ENCODE measurements at regions not wholly inside any gene's neighbourhood (a gene's known extent, or its start where the extent isn't known, plus 50 kb on each side); places are given as distances from the start of the nearest gene placed in this dataset.

- TF ChIP-seq MYC (IDR thresholded peaks at IDR 0.05; ENCODE audit: low read depth, low read length) (no peak), MAX (IDR thresholded peaks at IDR 0.05; ENCODE audit: insufficient read depth, insufficient read length) (no peak), EZH2 (IDR thresholded peaks at IDR 0.05; ENCODE audit: borderline replicate concordance, low read depth, low read length, severe bottlenecking) (no peak), JUN (IDR thresholded peaks at IDR 0.05; ENCODE audit: borderline replicate concordance, insufficient read depth, insufficient read length, low read depth) (no peak), GATA2 (IDR thresholded peaks at IDR 0.05; ENCODE audit: insufficient read depth, insufficient read length, low read depth, low read length) (no peak), POLR2A (IDR thresholded peaks at IDR 0.05; ENCODE audit: low read depth, low read length) (no peak), POLR2AphosphoS5 (IDR thresholded peaks at IDR 0.05; ENCODE audit: insufficient read depth, low read depth, low read length) (no peak), CTCF (IDR thresholded peaks at IDR 0.05; ENCODE audit: extremely low read depth in 1 of 2, insufficient read depth in 1 of 2, low read depth in 1 of 2, low read length in 2 of 2) (no peak), FOS (IDR thresholded peaks at IDR 0.05; ENCODE audit: borderline replicate concordance, insufficient read depth, low read length) (no peak)
- ChIA-PET CTCF (no interaction called here), POLR2A (no interaction called here)
- Histone ChIP-seq H4K20me1 (replicated peaks; ENCODE audit: control insufficient read depth, extremely low read depth, insufficient read depth, low read length) (no peaks in the 10 kb centered on the region), H3K27ac (ENCODE audit: insufficient read depth, low read depth, low read length) (no peak overlapping the region), H3K4me3 (replicated peaks in 1 of 3; ENCODE audit: insufficient read depth in 1 of 3, low read depth in 1 of 3, low read length in 3 of 3) (no peak overlapping the region), H3K9ac (replicated peaks; ENCODE audit: extremely low read depth, insufficient read depth, low read length) (no peak overlapping the region), H3K9me1 (replicated peaks; ENCODE audit: control insufficient read depth, extremely low read depth, insufficient read depth, low read length) (no peaks in the 10 kb centered on the region), H3K4me2 (ENCODE audit: insufficient read depth, low read length) (no peak overlapping the region), H2AFZ (ENCODE audit: low read depth, low read length) (no peak overlapping the region), H3K9me3 (replicated peaks; ENCODE audit: control insufficient read depth, insufficient read depth, low read length) (no peaks in the 10 kb centered on the region), H3K4me1 (ENCODE audit: control insufficient read depth, extremely low read depth, insufficient read depth, low read length) (no peaks in the 10 kb centered on the region), H3K27me3 (ENCODE audit: control insufficient read depth in 2 of 2, insufficient read depth in 2 of 2, low read length in 2 of 2) (no peaks in the 10 kb centered on the region), H3K79me2 (ENCODE audit: control insufficient read depth, insufficient read depth, low read length) (no peaks in the 10 kb centered on the region), H3K36me3 (ENCODE audit: control insufficient read depth in 2 of 2, extremely low read depth in 1 of 2, insufficient read depth in 2 of 2, low read length in 2 of 2) (no peaks in the 10 kb centered on the region)
- dilution Hi-C loops (cut with MboI; ENCODE audit: extremely low pct_ligation_motif_present, low sequenced_read_pairs) (no loop called here), intact Hi-C loops (cut with micrococcal nuclease) (no loop called here)
- DNase-seq (ENCODE audit: low read depth, low spot score) (no peak), FAIRE-seq (no peak)
- BruUV-seq (replicated peaks) = no TSS peak
Observed at GRCh38 chr2:13779996-13780395, 852.5 kb upstream of the LRATD1 start.

Data from endothelial cell of umbilical vein (primary cell).